ENCODE measurements at regions not wholly inside any gene's neighbourhood (a gene's known extent, or its start where the extent isn't known, plus 50 kb on each side); places are given as distances from the start of the nearest gene placed in this dataset.

GRCh38 chr4:153137159-153137558 is 67.1 kb upstream of the TRIM2 start:
- TF ChIP-seq CTCF (IDR thresholded peaks at IDR 0.05) = no peak
- TF ChIP-seq POLR2A (IDR thresholded peaks at IDR 0.05) = no peak

Measured in adrenal gland (tissue), 5 donors.